Stimulated activated CD8-positive, alpha-beta memory T cell treated with anti-CD3 and anti-CD28 coated beads, Interleukin-15, amount 100 ng/mL, for 48 hours (primary cell): ENCODE measurements at regions not wholly inside any gene's neighbourhood (a gene's known extent, or its start where the extent isn't known, plus 50 kb on each side); places are given as distances from the start of the nearest gene placed in this dataset.
"Not testable (repeated sequence)": the region's sequence is repeated elsewhere in the genome, so short reads cannot be mapped to it uniquely, and the experiment has no call there.

Experiments
- DNase-seq, 2 donors: peaks; one replicate each; pipeline ENCODE4 v3.0.0-alpha.2; 2020; ENCODE audit warnings: low read depth in 2 of 2

GRCh38 chr6:104509355-104509754 is 350.4 kb downstream of the HACE1 start:
- DNase-seq = no peak

GRCh38 chr6:104506429-104506828 is 353.3 kb downstream of the HACE1 start:
- no peak for DNase-seq

- no peak for DNase-seq
Observed at GRCh38 chr6:104505838-104506237, 353.9 kb downstream of the HACE1 start.

GRCh38 chr6:104500265-104500664 is 359.5 kb downstream of the HACE1 start:
- DNase-seq = no peak

- DNase-seq = no peak
Observed at GRCh38 chr6:104486035-104486434, 373.7 kb downstream of the HACE1 start.

- no peak for DNase-seq
Observed at GRCh38 chr6:104484626-104485025, 375.1 kb downstream of the HACE1 start.

GRCh38 chr6:104484191-104484590 is 375.5 kb downstream of the HACE1 start:
- no peak for DNase-seq

- no peak for DNase-seq
Observed at GRCh38 chr6:104483225-104483834, 376.4 kb downstream of the HACE1 start.

- DNase-seq = no peak
Observed at GRCh38 chr6:104477569-104477968, 382.1 kb downstream of the HACE1 start.

GRCh38 chr6:104473021-104473429 is 386.7 kb downstream of the HACE1 start:
- DNase-seq = no peak

GRCh38 chr6:104472021-104472901 is 387.5 kb downstream of the HACE1 start:
- DNase-seq = no peak

- DNase-seq = no peak
Observed at GRCh38 chr6:104466306-104466705, 393.4 kb downstream of the HACE1 start.

GRCh38 chr6:104462811-104463599 is 396.7 kb downstream of the HACE1 start:
- no peak for DNase-seq

- DNase-seq = no peak
Observed at GRCh38 chr6:104460738-104461483, 398.8 kb downstream of the HACE1 start.

- no peak for DNase-seq
Observed at GRCh38 chr6:104459543-104459942, 400.2 kb downstream of the HACE1 start.

GRCh38 chr6:104449918-104450317 is 409.8 kb downstream of the HACE1 start:
- DNase-seq = no peak

- not testable (repeated sequence) for DNase-seq
Observed at GRCh38 chr6:104446101-104447080, 413.3 kb downstream of the HACE1 start.

GRCh38 chr6:104434519-104434918 is 425.2 kb downstream of the HACE1 start:
- no peak for DNase-seq

- DNase-seq = no peak
Observed at GRCh38 chr6:104431096-104431495, 428.6 kb downstream of the HACE1 start.

GRCh38 chr6:104428184-104428583 is 431.5 kb downstream of the HACE1 start:
- DNase-seq = no peak
